ENCODE measurements at regions not wholly inside any gene's neighbourhood (a gene's known extent, or its start where the extent isn't known, plus 50 kb on each side); places are given as distances from the start of the nearest gene placed in this dataset.

DNA sequence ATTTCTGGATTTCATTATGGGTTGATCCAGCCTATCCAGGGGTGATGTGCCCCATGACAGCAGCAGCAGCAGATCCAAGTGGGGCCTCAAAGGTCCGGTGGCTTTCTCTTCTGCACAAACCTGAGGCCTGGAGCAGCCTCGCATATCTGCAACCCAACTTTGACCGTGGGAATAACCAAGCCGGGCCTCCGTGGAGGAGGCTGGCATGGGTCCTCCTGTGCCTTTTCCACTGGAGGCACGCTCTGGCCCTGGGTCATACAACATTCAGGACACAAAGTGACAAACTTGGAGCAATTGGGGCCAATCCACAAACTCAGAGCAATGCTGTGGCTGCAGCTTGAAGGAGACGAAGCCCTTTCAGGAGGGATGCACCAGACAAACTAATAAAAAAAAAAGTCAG lies 330.0 kb upstream of the MKI67 start:
- no peak overlapping the region for H3K27ac ChIP-seq
- no peaks in the 10 kb centered on the region for H3K27me3 ChIP-seq
- H3K4me3 ChIP-seq = no peak overlapping the region
- no peaks in the 10 kb centered on the region for H3K9me2 ChIP-seq (replicated peaks; ENCODE audit: insufficient read depth)
- 89% methylated on average over 7 of the region's 7 CpGs for WGBS (ENCODE audit: low lambda C conversion rate, missing lambda C conversion rate)
- H2AFZ ChIP-seq = no peak overlapping the region
- H3K9me3 ChIP-seq (ENCODE audit: low read depth) = no peaks in the 10 kb centered on the region
- H3K4me2 ChIP-seq = no peak overlapping the region
- no peaks in the 10 kb centered on the region for H3K4me1 ChIP-seq (ENCODE audit: insufficient read depth)
- H4K20me1 ChIP-seq (ENCODE audit: insufficient read depth, poor library complexity, severe bottlenecking) = no peaks in the 10 kb centered on the region
- H3K36me3 ChIP-seq (replicated peaks; ENCODE audit: insufficient read depth, low read depth) = no peaks in the 10 kb centered on the region
- TF ChIP-seq EZH2 (IDR thresholded peaks at IDR 0.05; ENCODE audit: borderline replicate concordance) = no peak
- TF ChIP-seq CTCF (IDR thresholded peaks at IDR 0.05; ENCODE audit: poor library complexity) = no peak
- TF ChIP-seq EZH2phosphoT487 (IDR thresholded peaks at IDR 0.05; ENCODE audit: low read depth, severe bottlenecking, unreplicated experiment) = no peak
- DNase-seq (ENCODE audit: low spot score) = no peak
- no peaks in the 10 kb centered on the region for H3K79me2 ChIP-seq

DNA sequence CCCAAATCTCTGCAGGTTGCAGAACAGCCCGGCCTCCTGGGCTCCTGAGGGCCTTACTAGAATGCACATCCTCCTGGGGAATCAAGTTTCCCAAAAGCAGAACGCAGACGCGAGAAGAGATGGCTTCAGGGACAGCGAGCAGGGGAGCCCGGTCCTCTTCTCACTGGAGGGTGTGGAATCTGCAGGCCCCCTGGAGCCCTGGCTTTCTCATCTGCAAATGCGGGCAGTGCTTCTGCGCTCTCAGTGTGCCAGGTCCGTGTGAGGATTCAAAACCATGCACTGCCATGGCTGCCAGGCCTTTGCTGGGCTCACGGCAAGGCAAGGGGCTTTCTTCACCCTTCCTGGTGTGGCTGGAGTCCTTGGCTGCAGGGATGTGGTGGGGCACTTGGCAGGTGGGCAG lies 330.9 kb upstream of the MKI67 start:
- Histone ChIP-seq H4K20me1 (ENCODE audit: insufficient read depth, poor library complexity, severe bottlenecking) (no peaks in the 10 kb centered on the region), H3K4me2 (no peak overlapping the region), H3K79me2 (no peaks in the 10 kb centered on the region), H3K4me1 (ENCODE audit: insufficient read depth) (no peaks in the 10 kb centered on the region), H3K27ac (no peak overlapping the region), H3K4me3 (no peak overlapping the region), H2AFZ (no peak overlapping the region), H3K9me2 (replicated peaks; ENCODE audit: insufficient read depth) (no peaks in the 10 kb centered on the region), H3K36me3 (replicated peaks; ENCODE audit: insufficient read depth, low read depth) (no peaks in the 10 kb centered on the region), H3K9me3 (ENCODE audit: low read depth) (no peaks in the 10 kb centered on the region), H3K27me3 (no peaks in the 10 kb centered on the region)
- DNase-seq (ENCODE audit: low spot score) = no peak
- TF ChIP-seq CTCF (IDR thresholded peaks at IDR 0.05; ENCODE audit: poor library complexity) (no peak), EZH2 (IDR thresholded peaks at IDR 0.05; ENCODE audit: borderline replicate concordance) (no peak), EZH2phosphoT487 (IDR thresholded peaks at IDR 0.05; ENCODE audit: low read depth, severe bottlenecking, unreplicated experiment) (no peak)
- 92% methylated on average over 10 of the region's 10 CpGs for WGBS (ENCODE audit: low lambda C conversion rate, missing lambda C conversion rate)

DNA sequence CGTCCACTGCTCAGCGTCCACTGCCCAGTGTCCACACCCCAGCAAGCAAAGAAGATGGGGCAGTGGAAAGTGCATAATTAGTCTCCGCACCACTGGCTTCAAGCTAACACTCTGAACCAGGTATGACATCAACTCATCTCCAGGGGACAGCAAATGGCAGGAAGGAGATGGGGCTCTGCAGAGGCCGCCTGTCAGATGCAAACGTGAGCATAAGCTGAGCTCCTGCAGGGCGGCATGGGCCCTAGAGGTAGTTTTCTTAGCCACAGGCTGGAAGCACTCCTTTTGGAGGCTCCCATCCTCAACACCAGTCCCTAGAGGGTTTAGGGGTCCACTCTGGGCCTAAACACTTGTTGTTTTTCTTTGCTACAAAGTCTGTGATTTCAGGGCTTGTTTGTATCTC lies 335.8 kb upstream of the MKI67 start:
- Histone ChIP-seq H3K79me2 (no peaks in the 10 kb centered on the region), H3K36me3 (replicated peaks; ENCODE audit: insufficient read depth, low read depth) (no peaks in the 10 kb centered on the region), H3K9me2 (replicated peaks; ENCODE audit: insufficient read depth) (no peaks in the 10 kb centered on the region), H2AFZ (no peak overlapping the region), H3K9me3 (ENCODE audit: low read depth) (no peaks in the 10 kb centered on the region), H4K20me1 (ENCODE audit: insufficient read depth, poor library complexity, severe bottlenecking) (no peaks in the 10 kb centered on the region), H3K4me1 (ENCODE audit: insufficient read depth) (no peaks in the 10 kb centered on the region), H3K4me2 (no peak overlapping the region), H3K4me3 (no peak overlapping the region), H3K27me3 (peaks cover 12% of the 10 kb centered on the region), H3K27ac (no peak overlapping the region)
- 86% methylated on average over 6 of the region's 6 CpGs for WGBS (ENCODE audit: low lambda C conversion rate, missing lambda C conversion rate)
- no peak for DNase-seq (ENCODE audit: low spot score)
- no peak for TF ChIP-seq CTCF (IDR thresholded peaks at IDR 0.05; ENCODE audit: poor library complexity)
- TF ChIP-seq EZH2 (IDR thresholded peaks at IDR 0.05; ENCODE audit: borderline replicate concordance) = no peak
- TF ChIP-seq EZH2phosphoT487 (IDR thresholded peaks at IDR 0.05; ENCODE audit: low read depth, severe bottlenecking, unreplicated experiment) = no peak

GRCh38 chr10:128462844-128463243 lies 336.6 kb upstream of the MKI67 start:
- no peak overlapping the region for H3K27ac ChIP-seq
- H3K4me1 ChIP-seq (ENCODE audit: insufficient read depth) = no peaks in the 10 kb centered on the region
- H4K20me1 ChIP-seq (ENCODE audit: insufficient read depth, poor library complexity, severe bottlenecking) = no peaks in the 10 kb centered on the region
- no peak overlapping the region for H3K4me3 ChIP-seq
- 67% methylated on average over 7 of the region's 7 CpGs for WGBS (ENCODE audit: low lambda C conversion rate, missing lambda C conversion rate)
- H3K36me3 ChIP-seq (replicated peaks; ENCODE audit: insufficient read depth, low read depth) = no peaks in the 10 kb centered on the region
- H3K9me3 ChIP-seq (ENCODE audit: low read depth) = no peaks in the 10 kb centered on the region
- no peak for DNase-seq (ENCODE audit: low spot score)
- no peak overlapping the region for H2AFZ ChIP-seq
- no peaks in the 10 kb centered on the region for H3K79me2 ChIP-seq
- peaks cover 12% of the 10 kb centered on the region for H3K27me3 ChIP-seq
- H3K4me2 ChIP-seq = no peak overlapping the region
- TF ChIP-seq EZH2 (IDR thresholded peaks at IDR 0.05; ENCODE audit: borderline replicate concordance) = no peak
- no peak for TF ChIP-seq EZH2phosphoT487 (IDR thresholded peaks at IDR 0.05; ENCODE audit: low read depth, severe bottlenecking, unreplicated experiment)
- no peak for TF ChIP-seq CTCF (IDR thresholded peaks at IDR 0.05; ENCODE audit: poor library complexity)
- H3K9me2 ChIP-seq (replicated peaks; ENCODE audit: insufficient read depth) = no peaks in the 10 kb centered on the region
